ENCODE measurements at regions not wholly inside any gene's neighbourhood (a gene's known extent, or its start where the extent isn't known, plus 50 kb on each side); places are given as distances from the start of the nearest gene placed in this dataset.

GRCh38 chr13:31495336-31495735 lies 244.0 kb upstream of the RXFP2 start:
- Histone ChIP-seq H3K36me3 (no peaks in the 10 kb centered on the region), H3K27me3 (no peaks in the 10 kb centered on the region), H3K27ac (replicated peaks in 1 of 4) (no peak overlapping the region), H3K4me1 (no peaks in the 10 kb centered on the region), H3K9me3 (peaks cover 0 to 20% (median 15%) of the 10 kb centered on the region in 4 donors), H3K4me3 (no peak overlapping the region)
- 86% methylated on average over 4 of the region's 4 CpGs for WGBS
- no peak for DNase-seq (ENCODE audit: extremely low spot score)
- intact Hi-C loops (cut with DNase I): no loop called here
- no peak for TF ChIP-seq POLR2AphosphoS5 (IDR thresholded peaks at IDR 0.05)
- TF ChIP-seq CTCF (IDR thresholded peaks at IDR 0.05): no peak
- no peak for TF ChIP-seq POLR2A (IDR thresholded peaks at IDR 0.05; ENCODE audit: low read depth)
- no peak for TF ChIP-seq EP300 (IDR thresholded peaks at IDR 0.05)

- H3K4me1 ChIP-seq: no peaks in the 10 kb centered on the region
- no peaks in the 10 kb centered on the region for H3K27me3 ChIP-seq
- TF ChIP-seq CTCF (IDR thresholded peaks at IDR 0.05): no peak
- TF ChIP-seq POLR2AphosphoS5 (IDR thresholded peaks at IDR 0.05): no peak
- TF ChIP-seq POLR2A (IDR thresholded peaks at IDR 0.05; ENCODE audit: low read depth): no peak
- TF ChIP-seq EP300 (IDR thresholded peaks at IDR 0.05): no peak
- H3K27ac ChIP-seq (replicated peaks in 1 of 4): no peak overlapping the region
- peaks cover 0 to 21% (median 17%) of the 10 kb centered on the region in 4 donors for H3K9me3 ChIP-seq
- H3K4me3 ChIP-seq: no peak overlapping the region
- H3K36me3 ChIP-seq: no peaks in the 10 kb centered on the region
- DNase-seq (ENCODE audit: extremely low spot score): no peak
- intact Hi-C loops (cut with DNase I): no loop called here
These were observed 240.1 kb upstream of the RXFP2 start for GRCh38 chr13:31499274-31499673.

- Histone ChIP-seq H3K27me3 (no peaks in the 10 kb centered on the region), H3K27ac (replicated peaks in 1 of 4) (no peak overlapping the region), H3K4me1 (no peaks in the 10 kb centered on the region), H3K36me3 (no peaks in the 10 kb centered on the region), H3K9me3 (peaks cover 0 to 16% (median 11%) of the 10 kb centered on the region in 4 donors), H3K4me3 (no peak overlapping the region)
- TF ChIP-seq POLR2A (IDR thresholded peaks at IDR 0.05; ENCODE audit: low read depth) (no peak), EP300 (IDR thresholded peaks at IDR 0.05) (no peak), POLR2AphosphoS5 (IDR thresholded peaks at IDR 0.05) (no peak), CTCF (IDR thresholded peaks at IDR 0.05) (no peak)
- intact Hi-C loops (cut with DNase I): no loop called here
- 78% methylated on average over 3 of the region's 3 CpGs for WGBS
- DNase-seq (ENCODE audit: extremely low spot score): no peak
These were observed 235.7 kb upstream of the RXFP2 start for GRCh38 chr13:31503626-31504025.

- WGBS: 87% methylated on average over 3 of the region's 3 CpGs
- TF ChIP-seq POLR2AphosphoS5 (IDR thresholded peaks at IDR 0.05) (no peak), POLR2A (IDR thresholded peaks at IDR 0.05; ENCODE audit: low read depth) (no peak), EP300 (IDR thresholded peaks at IDR 0.05) (no peak), CTCF (IDR thresholded peaks at IDR 0.05) (no peak)
- peaks cover 0 to 8% (median 2%) of the 10 kb centered on the region in 4 donors for H3K9me3 ChIP-seq
These were observed 234.4 kb upstream of the RXFP2 start for GRCh38 chr13:31504918-31505317.

GRCh38 chr13:31512331-31512730 lies 227.0 kb upstream of the RXFP2 start:
- peaks cover 0 to 5% (median 0%) of the 10 kb centered on the region in 4 donors for H3K27me3 ChIP-seq
- H3K4me1 ChIP-seq: no peaks in the 10 kb centered on the region
- no peak overlapping the region for H3K4me3 ChIP-seq
- no peak for TF ChIP-seq EP300 (IDR thresholded peaks at IDR 0.05)
- TF ChIP-seq POLR2AphosphoS5 (IDR thresholded peaks at IDR 0.05): no peak
- no peak for TF ChIP-seq CTCF (IDR thresholded peaks at IDR 0.05)
- TF ChIP-seq POLR2A (IDR thresholded peaks at IDR 0.05; ENCODE audit: low read depth): no peak
- intact Hi-C loops (cut with DNase I): no loop called here
- 33% methylated on average over 3 of the region's 3 CpGs for whole genome bisulfite sequencing
- no peak overlapping the region for H3K27ac ChIP-seq (replicated peaks in 1 of 4)
- no peak for DNase-seq (ENCODE audit: extremely low spot score)
- H3K36me3 ChIP-seq: no peaks in the 10 kb centered on the region
- no peaks in the 10 kb centered on the region for H3K9me3 ChIP-seq

More at GRCh38 chr13:31504918-31505317, 234.4 kb upstream of the RXFP2 start:
- Histone ChIP-seq H3K27ac (replicated peaks in 1 of 4) (no peak overlapping the region), H3K27me3 (no peaks in the 10 kb centered on the region), H3K4me3 (no peak overlapping the region), H3K4me1 (no peaks in the 10 kb centered on the region), H3K36me3 (no peaks in the 10 kb centered on the region)
- intact Hi-C loops (cut with DNase I): no loop called here
- no peak for DNase-seq (ENCODE audit: extremely low spot score)

Measured in esophagus muscularis mucosa (tissue), 4 donors.